ENCODE measurements at regions not wholly inside any gene's neighbourhood (a gene's known extent, or its start where the extent isn't known, plus 50 kb on each side); places are given as distances from the start of the nearest gene placed in this dataset.

GRCh38 chr4:36553029-36553428, 271.6 kb downstream of the DTHD1 start:
- ChIA-PET POLR2A (ENCODE audit: low non-redundant PET) (no interaction called here), CTCF (interaction anchor here (0.6 kb wide), 1 partner anchor 1572 kb away, joined by 5 read pairs; no protein-coding TSS in a partner anchor)
- TF ChIP-seq CTCF (conservative IDR thresholded peaks at IDR 0.05; ENCODE audit: low read depth), result no peak
- no peak overlapping the region for H3K27ac ChIP-seq
- no peak for DNase-seq (ENCODE audit: low spot score)

GRCh38 chr4:36553453-36553852, 272.0 kb downstream of the DTHD1 start:
- ChIA-PET CTCF (no interaction called here), POLR2A (ENCODE audit: low non-redundant PET) (no interaction called here)
- H3K27ac ChIP-seq, result no peak overlapping the region
- DNase-seq (ENCODE audit: low spot score), result no peak
- TF ChIP-seq CTCF (conservative IDR thresholded peaks at IDR 0.05; ENCODE audit: low read depth), result no peak

- CTCF ChIA-PET, result no interaction called here
- H3K27ac ChIP-seq, result no peak overlapping the region
- POLR2A ChIA-PET (ENCODE audit: low non-redundant PET), result no interaction called here
- no peak for DNase-seq (ENCODE audit: low spot score)
- TF ChIP-seq CTCF (conservative IDR thresholded peaks at IDR 0.05; ENCODE audit: low read depth), result no peak
Measured at GRCh38 chr4:36556984-36557383, 275.6 kb downstream of the DTHD1 start.

GRCh38 chr4:36568575-36568974, 287.2 kb downstream of the DTHD1 start:
- TF ChIP-seq CTCF (conservative IDR thresholded peaks at IDR 0.05; ENCODE audit: low read depth), result no peak
- DNase-seq (ENCODE audit: low spot score), result no peak
- POLR2A ChIA-PET (ENCODE audit: low non-redundant PET), result no interaction called here
- no peak overlapping the region for H3K27ac ChIP-seq
- CTCF ChIA-PET, result no interaction called here

- POLR2A ChIA-PET (ENCODE audit: low non-redundant PET), result no interaction called here
- no peak for TF ChIP-seq CTCF (conservative IDR thresholded peaks at IDR 0.05; ENCODE audit: low read depth)
- no peak overlapping the region for H3K27ac ChIP-seq
- DNase-seq (ENCODE audit: low spot score), result no peak
- CTCF ChIA-PET, result no interaction called here
Measured at GRCh38 chr4:36573441-36573840, 292.0 kb downstream of the DTHD1 start.

- ChIA-PET POLR2A (ENCODE audit: low non-redundant PET) (no interaction called here), CTCF (no interaction called here)
- no peak for TF ChIP-seq CTCF (conservative IDR thresholded peaks at IDR 0.05; ENCODE audit: low read depth)
- no peak overlapping the region for H3K27ac ChIP-seq
- DNase-seq (ENCODE audit: low spot score), result no peak
Measured at GRCh38 chr4:36574816-36575215, 293.4 kb downstream of the DTHD1 start.

DNA sequence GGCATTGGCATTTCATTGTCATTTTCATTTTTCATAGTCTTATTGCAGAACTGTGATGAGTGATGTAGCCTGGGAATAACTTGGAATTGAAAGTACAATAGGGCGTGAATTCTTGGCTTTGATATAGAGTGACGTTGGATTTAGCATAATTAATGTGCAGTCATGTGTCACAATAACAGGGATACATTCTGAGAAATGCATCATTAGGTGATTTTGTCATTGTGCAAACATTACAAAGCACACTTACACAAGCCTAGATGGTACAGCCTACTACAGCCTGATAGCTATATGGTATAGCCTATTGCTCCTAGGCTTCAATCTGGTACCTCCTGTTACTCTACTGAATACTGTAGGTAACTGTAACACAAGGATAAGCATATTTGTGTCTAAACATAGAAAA, 300.8 kb downstream of the DTHD1 start:
- no peak overlapping the region for H3K27ac ChIP-seq
- TF ChIP-seq CTCF (conservative IDR thresholded peaks at IDR 0.05; ENCODE audit: low read depth), result no peak
- POLR2A ChIA-PET (ENCODE audit: low non-redundant PET), result no interaction called here
- CTCF ChIA-PET, result no interaction called here
- DNase-seq (ENCODE audit: low spot score), result no peak
